AG08395 (cell line): ENCODE measurements at regions not wholly inside any gene's neighbourhood (a gene's known extent, or its start where the extent isn't known, plus 50 kb on each side); places are given as distances from the start of the nearest gene placed in this dataset.

Experiments
- DNase-seq: peaks from one replicate; pipeline ENCODE4 v3.0.0; 2012; ENCODE audit warnings: mixed read lengths, low spot score

DNA sequence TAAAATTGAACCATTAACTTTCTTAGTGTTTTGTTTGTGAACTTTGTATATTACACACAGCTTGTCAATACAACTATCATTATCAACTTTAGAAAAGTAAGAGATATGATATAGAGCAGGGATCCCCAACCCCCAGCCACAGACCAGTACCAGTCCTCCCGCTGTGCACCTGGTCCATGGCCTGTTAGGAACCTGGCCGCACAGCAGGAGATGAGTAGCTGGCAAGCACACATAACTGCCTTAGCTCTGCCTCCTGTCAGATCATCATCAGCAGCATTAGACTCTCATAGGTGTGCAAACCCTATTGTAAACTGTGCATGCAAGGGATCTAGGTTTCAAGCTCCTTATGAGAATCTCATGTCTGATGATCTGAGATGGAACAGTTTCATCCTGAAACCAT lies 491.0 kb upstream of the NXPH2 start:
- no peak for DNase-seq

DNA sequence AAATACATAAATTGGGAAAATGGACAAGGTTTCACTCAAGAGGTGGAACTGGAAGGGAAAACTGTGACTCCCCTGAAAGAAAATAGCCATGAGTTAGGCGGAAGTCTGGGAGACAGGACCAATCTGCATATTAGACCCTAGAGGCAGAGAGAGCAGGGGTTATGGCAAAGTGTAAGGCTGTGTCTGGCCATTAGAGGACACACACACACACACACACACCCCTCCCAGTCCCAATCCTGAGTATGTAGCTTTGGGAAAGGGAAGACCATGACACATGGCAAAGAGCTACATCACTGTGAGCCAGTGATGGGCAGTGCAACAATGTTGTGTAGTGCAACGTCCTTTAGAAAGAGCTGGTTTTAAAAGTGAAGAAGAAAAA lies 479.9 kb upstream of the NXPH2 start:
- no peak for DNase-seq

DNA sequence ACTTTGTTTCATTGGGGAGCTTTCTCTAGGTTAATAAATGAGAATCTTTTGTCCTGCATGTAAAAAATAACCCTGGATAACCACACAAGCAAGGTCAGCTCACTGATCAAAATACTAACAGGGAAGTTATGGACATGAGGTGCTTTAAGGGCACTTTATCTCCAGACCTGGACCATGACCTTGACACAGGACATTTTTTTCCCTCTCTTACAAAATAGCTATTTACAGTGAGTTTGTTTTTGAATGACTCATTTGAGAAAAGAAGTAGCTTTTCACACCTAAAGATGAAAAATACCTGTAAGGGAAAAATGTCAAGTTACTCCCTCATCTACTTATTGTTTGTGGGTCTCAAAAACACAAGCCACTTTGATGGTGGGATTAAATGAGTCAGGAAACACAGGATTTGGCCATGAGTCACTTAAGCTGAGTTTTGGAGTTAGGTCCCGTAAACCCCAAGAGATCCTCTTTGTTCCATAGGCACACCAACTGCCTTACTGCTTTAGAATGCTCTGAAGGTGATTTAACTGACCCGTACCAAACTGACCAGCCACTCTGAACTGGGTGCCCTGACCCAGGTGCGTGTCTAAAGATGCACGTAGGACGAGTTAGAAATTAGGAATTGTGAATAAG lies 479.3 kb upstream of the NXPH2 start:
- no peak for DNase-seq

DNA sequence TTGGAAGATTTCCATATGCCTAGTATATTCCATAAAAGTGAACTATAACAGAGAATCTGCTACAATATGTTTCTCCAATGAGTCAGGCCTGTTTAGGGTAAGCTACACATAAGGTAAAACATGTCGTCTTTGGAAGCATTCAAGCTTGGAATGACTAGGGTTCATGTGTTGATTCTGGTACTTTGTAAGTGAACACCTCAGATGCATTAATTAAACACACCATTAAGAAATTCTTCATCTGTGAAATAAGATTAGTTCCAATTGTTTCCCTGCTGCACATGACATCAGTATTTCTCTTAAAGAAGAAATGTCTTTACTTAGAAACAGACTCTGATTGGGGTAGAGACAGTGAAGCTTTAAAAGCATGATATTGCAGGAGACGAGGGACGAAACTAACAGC lies 461.1 kb upstream of the NXPH2 start:
- DNase-seq, result no peak

DNA sequence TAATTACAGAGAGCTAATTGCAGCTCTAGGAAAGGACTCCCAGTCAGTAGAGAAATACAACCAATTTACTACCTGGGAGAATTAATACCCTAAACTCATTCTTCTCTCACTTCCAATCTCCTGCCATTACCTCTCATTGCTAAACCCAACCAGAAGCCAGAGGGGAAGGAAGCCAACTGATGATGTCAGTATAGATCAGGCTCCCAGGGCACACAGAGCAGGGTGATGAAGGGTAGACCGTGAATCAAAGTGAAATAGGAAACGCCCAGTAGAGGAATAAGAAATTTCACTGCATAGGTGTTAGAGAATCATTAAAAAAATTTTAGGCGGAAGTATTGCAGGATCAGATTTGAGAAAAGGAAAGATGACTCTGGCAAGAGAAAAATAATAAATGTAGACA lies 456.8 kb upstream of the NXPH2 start:
- no peak for DNase-seq

DNA sequence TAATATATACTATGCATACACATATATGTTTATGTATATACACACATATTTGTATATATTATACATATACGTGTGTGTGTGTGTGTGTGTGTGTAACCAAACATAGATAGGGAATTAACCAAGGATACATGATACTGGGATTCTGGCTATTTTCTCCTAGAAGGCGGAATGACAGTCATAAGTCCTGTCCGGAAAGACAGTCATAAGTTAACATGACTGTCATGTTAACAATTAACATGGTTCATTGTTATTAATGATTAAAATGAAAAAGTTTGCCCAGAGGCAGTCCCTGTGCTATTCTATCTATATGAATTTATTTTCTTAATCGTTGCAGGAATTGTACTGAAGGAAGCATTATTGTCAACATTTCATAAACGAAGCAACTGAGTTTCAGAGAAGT lies 450.7 kb upstream of the NXPH2 start:
- DNase-seq, result no peak

DNA sequence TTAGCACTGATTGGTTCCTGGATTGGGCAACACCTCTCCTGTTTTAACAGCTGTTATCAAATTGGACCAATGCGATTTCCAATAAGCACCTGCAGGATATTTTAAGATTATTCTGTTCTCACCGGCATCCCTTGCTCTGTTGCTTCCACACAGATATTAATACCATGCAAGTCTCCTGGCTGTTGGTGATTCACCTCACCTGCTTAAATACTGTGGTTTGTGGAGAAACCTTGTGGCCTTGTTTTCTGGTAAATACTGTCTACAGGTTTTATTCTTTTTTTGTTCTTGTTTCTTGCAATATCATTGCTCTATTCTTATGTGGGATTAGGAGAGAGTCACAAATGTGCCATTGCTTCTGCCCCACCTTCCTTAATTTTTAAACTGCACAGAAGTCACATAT lies 448.1 kb upstream of the NXPH2 start:
- no peak for DNase-seq

DNA sequence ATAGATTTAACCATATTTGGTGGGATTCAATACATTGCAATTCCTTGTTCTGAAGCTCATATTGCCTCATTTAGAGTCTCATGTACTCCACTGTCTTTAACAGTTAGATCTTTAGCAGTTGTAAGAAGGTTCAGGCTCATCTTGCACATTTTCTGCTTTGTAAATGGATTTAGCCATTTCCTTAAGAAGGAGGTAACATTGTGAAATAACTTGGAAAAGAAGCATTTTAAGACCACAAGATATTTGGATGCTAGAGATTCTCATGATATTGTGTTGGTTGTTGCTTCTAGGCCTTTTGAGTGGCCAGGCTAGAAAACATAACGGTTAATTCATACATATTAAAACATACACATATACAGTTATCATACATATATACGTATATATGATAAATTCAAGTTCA lies 445.8 kb upstream of the NXPH2 start:
- no peak for DNase-seq

DNA sequence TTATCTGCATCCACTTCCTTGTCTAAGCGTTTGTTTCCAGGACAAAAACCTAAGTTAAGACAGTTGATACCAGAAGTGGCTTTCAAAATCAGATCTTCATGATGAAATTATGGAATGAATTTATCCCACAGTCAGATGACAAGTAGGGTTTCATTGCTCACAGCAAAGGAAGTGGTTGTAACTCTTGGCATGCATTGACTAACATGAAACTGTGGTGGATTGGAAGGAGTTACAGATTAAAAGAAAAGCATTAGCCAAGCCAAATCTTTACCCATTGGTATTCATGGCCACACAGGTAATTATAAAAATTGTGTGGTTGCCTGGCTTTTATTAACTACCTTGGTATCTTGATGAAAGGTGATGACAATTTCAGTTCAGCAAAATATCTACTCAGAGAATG lies 438.0 kb upstream of the NXPH2 start:
- no peak for DNase-seq

DNA sequence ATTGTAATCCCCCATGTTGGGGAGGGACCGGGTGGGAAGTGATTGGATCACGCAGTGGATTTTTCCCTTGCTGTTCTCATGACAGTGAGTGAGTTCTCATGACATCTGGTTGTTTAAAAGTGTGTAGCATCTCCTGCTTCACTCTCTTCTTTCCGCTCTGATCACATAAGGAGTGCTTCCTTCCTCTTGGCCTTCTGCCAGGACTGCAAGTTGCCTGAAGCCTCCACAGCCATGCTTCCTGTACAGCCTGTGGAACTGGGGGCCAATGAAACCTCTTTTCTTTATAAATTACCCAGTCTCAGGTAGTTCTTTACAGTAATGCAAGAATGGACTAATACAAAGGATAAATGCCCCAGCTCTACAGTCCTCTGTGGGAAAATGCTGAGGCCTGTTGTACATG lies 437.5 kb upstream of the NXPH2 start:
- no peak for DNase-seq

DNA sequence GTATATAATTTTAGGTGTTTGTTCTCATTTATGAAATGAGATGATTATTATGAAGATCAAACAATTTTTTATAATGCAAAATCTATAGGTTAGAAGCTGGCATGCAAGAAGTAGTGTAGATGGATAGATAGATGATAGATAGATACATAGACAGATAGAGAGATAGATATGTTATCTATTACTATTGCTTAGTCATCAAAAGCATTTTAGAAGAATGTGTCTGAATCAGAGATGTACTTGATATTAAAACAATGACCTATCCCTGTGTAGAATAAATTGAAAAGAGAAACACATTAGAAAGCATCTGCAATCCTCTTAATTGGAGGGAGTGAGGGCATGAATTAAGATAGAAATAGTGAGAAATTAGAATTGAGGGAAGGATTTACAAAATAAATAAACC lies 436.2 kb upstream of the NXPH2 start:
- no peak for DNase-seq

DNA sequence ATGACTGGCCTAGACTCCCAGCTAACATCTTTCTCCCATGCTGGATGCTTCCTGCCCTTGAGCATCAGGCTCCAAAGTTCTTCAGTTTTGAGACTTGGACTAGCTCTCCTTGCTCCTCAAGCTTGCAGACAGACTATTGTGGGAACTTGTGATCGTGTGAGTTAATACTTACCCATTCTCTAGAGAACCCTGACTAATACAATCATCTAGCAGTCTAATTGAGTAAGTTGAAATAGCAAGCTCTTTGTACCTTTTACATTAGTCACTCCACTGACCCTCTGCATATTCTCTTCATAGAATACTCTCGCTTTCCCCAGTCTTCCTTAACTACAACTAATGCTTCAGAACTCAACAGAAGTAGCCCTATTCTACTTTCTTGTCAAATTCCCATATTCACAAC lies 434.6 kb upstream of the NXPH2 start:
- no peak for DNase-seq

DNA sequence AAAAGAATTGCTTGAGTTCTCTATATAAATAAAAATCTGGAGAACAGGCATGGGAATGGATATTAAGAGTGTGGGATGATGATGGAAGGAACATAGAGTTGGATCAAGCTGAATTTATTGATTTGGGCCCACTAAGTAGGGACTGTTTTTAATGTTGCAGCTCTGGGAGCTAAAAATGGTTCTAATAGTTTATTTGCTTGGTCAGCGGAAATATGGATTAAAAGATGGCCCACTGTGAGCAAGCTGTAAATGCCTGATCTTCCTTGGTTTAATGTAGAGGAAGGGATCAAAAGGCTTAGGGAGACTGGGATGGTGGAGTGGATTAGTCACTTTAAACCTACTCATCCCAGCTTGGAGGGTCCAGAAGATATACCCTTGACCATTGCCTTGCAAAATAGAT lies 429.4 kb upstream of the NXPH2 start:
- DNase-seq, result no peak

DNA sequence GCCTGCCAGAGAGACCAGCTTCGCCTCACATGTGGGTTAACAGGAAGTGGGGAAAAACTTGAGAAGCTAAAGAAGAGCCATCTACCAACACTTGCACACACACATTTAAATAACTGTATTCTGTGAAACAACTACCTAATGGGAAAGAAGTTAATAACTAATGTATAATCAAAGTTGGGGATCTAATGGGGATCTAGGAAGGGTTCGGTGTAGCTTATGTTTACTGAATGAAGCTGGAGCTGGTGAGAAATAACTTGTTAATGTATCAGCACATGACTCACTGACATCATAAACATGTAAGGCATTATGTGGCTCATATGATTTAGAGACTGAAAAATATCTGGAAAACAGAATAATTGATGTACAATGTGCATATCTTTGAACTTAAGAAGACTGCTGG lies 421.3 kb upstream of the NXPH2 start:
- DNase-seq, result no peak

DNA sequence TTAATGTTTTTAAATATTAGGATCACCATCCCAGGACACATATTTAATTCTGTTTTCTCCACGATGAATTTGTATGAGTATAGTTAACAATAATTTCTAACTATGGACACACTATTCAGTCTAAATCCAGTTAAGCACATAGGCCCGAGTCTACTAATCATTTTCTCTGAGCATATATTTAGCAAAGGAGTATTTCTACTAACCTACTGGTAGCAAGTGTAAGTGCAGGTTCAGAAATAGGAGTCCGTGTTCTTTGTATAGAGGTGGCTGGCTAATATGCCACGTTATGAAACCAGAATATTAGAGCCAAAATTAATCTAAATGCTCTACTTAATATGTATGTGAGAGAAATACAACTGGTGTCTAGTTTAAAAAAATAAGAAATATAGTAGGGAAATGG lies 416.6 kb upstream of the NXPH2 start:
- DNase-seq, result no peak

DNA sequence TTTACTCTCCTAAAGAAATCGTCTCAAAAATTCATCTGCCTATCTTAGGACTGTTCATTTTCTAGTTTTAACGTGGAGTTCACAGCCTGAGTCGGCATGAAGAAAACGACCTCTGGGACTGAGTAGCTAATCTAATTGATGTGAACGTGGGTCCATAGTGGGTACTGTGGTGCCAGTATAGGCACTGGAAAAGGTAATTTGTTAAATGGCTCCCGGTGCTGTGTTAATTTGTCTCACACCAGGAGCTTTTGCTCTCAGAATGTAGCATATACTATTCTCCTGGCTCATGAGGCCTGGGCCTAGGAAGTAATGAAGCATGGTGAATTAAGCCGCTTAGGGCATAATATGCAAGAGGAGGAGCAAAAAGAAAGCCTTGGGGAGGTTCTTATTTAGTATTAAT lies 414.4 kb upstream of the NXPH2 start:
- DNase-seq, result no peak

DNA sequence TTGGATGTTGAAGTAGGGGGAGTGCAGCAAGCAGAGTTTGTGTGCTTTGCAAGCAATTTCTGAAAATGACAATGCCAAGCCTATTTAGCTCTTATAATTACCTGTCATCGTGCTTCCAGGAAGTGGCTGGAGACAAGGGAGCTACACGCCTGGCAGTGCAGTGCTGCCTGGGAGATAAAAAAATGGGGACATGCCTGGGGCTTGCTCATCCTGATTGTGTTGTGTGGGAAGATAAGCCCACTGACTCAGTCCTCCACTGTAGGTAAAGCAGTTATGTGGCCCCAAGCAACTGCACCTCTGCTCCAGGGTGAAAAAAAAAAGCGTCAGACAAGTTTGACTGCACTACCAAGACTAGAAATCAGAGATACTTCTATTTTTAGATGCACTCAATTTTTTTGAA lies 396.9 kb upstream of the NXPH2 start:
- DNase-seq, result no peak

DNA sequence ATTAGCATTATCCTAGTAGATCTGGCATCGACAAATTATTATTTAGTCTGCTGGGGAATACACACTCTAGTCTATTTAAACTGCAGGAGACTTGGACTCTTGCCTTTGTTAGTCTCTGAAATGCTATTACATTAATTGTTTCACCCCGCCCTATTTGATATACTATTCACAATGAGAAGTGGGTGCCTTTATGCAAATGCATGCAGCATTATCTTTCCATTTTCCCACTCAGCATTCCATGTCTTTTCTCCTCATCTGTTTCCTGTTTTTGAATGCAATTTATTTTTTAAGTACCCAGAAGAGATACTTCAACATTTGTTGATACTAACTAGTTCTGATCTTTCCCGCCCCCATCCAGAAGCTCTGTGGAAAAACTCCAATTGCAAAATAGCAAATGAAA lies 395.3 kb upstream of the NXPH2 start:
- DNase-seq, result no peak

DNA sequence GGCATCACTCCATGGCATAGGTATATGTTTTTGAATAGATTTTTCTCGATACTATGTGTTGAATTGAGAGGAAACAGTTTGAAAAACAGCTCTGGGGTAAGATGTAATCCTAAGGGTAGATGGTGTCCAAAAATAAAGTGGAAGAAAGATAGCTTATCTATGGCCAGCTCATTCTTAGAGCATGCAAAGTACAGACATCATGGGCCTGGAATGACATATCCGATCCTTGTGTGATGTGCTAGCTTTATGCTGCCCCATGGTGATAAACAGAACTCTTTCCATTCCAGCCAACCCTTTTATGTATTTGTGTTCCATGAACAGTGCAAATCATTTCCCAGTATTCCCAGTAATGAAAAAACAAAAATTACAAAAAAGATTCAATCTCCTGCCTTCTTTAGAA lies 390.2 kb upstream of the NXPH2 start:
- DNase-seq, result no peak

DNA sequence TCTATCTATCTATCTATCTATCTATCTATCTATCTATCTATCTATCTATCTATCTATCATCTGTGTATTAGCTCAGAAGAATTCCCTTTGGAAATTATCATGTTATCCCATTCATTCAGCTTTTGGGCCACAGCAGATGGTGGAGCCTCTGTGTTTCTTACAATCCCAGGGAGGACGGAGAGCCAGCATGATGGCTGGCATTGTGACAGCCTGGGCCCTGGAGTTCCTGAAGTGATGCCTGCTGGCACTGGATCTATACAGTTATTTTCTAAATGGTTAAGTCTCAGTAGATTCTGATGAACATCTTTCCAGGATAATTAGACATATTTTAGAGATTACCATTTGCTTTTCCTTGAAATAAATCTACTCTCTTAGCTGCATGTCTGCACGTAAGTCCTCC lies 385.4 kb upstream of the NXPH2 start:
- no peak for DNase-seq

DNA sequence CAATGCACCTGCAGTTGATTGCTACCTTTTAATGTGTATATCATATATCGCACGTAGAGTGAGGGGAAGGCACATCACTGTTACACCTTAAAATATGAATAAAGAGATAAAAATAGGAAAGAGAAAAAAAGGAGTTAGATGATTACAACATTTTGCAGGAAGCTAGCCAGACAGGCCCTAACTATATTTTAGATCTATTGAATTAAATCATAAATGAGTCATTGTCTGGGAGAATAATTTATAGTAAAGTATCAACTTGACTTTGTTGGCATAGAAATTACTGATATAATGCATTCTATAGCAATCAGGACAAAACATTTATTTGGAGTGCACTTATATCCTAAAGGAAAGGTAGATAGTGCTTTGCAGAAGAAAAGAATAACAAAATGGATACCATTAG lies 384.9 kb upstream of the NXPH2 start:
- DNase-seq, result no peak

DNA sequence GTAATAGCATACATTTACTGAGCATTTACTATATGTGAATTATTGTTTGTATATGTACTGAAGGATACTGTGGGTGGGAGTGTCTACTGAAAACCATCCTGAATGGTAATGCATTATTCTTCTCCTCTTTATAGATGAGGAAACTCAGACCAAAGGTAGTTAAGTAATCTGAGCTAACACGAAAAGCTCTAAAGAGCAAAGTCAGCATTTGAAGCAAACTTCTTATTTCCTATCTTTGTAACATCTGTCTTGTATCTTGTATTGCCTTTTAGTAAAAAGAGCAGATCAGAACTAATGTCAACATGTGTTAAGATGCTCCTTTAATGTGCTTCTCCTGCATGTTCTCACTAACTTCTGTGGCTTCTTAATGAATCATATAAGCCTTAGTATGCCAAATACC lies 382.8 kb upstream of the NXPH2 start:
- no peak for DNase-seq

DNA sequence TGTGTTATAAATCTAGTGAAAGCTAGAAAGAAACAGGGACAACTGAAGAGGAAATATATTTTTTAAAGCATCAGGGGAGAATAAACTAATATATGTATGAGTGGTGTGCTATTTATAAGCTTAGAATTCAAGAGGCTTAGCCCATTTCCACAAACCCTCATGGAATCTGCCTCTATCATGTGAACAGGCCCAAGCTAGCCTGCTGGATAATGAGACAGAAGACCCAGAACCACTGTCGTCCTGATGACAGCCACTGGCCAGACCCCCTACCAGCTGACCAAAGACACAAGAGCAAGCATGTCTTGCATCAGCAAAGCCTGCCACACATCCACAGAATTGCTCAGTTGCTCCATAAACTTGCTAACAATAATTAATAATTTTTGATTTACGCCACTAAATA lies 382.3 kb upstream of the NXPH2 start:
- no peak for DNase-seq

DNA sequence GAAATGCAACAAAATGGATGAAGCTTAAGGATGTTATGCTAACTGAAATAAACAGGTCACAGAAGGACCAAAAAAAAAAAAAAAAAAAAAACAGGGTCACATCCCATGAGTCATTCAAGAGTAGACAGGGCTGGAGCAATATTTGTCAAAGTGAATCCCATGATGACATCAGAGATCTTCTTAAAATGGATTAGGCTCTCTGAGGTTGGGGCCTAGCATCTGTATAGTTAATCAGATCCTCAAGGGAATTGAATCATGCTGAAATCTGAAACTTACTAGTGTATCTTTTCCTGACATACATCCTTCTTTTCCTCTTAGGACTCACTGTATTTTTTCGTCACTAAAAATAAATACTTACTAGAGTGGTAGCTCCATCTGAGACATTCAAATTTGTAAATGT lies 380.6 kb upstream of the NXPH2 start:
- DNase-seq, result no peak

DNA sequence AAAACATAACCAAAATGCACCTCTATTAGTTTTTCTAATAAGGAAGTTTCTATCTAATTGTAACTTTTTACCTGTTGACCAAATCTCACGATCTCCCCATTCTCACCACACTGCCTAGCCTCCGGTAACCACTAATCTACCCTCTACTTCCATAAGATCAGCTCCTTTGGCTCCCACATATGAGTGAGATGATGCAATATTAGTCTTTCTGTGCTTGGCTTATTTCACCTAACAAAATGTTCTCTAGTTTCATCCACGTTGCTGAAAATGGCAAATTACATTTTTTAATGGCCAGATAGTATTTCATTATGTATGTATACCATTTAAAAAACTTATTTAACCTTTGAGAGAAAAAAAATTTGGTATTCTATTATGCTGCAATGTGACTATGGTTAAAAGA lies 379.0 kb upstream of the NXPH2 start:
- DNase-seq, result no peak
